Left ventricle myocardium inferior (tissue), 1 donor: ENCODE measurements at regions not wholly inside any gene's neighbourhood (a gene's known extent, or its start where the extent isn't known, plus 50 kb on each side); places are given as distances from the start of the nearest gene placed in this dataset.

Experiments
- DNase-seq: peaks from one replicate; pipeline ENCODE4 v3.0.0-alpha.2; 2020
- H3K27ac ChIP-seq: fragments of 200-600 bp; replicated peaks from 2 replicates; pipeline ENCODE4 v1.8.0; 2021
- H3K27me3 ChIP-seq: fragments of 200-600 bp; 2 replicates; pipeline ENCODE4 v1.8.0; 2021; ENCODE audit warnings: low read depth
- H3K36me3 ChIP-seq: fragments of 200-600 bp; 2 replicates; pipeline ENCODE4 v1.8.0; 2021
- H3K4me1 ChIP-seq: fragments of 200-600 bp; 2 replicates; pipeline ENCODE4 v1.8.0; 2021
- H3K4me3 ChIP-seq: fragments of 200-600 bp; 2 replicates; pipeline ENCODE4 v1.8.0; 2021; ENCODE audit warnings: mild to moderate bottlenecking, moderate library complexity
- H3K9me3 ChIP-seq: fragments of 200-600 bp; replicated peaks from 2 replicates; pipeline ENCODE4 v1.8.0; 2021
- CTCF ChIP-seq: fragments of 200-600 bp; IDR thresholded peaks from 2 replicates; pipeline ENCODE4 v1.8.0; 2021; ENCODE audit warnings: antibody characterized with exemption, mild to moderate bottlenecking, borderline replicate concordance
- intact Hi-C: fragments of 100-400 bp; cut with micrococcal nuclease; formaldehyde crosslinking; loops from one replicate; pipeline ENCODE4 v1.11.0; 2022
- donor health status: DM: no; HTN: yes; CAD: no; lungs with severe emphysema.

- no peak overlapping the region for H3K27ac ChIP-seq
- no peaks in the 10 kb centered on the region for H3K36me3 ChIP-seq
- H3K4me1 ChIP-seq: no peaks in the 10 kb centered on the region
- intact Hi-C loops: no loop called here
- H3K9me3 ChIP-seq: peaks cover 15% of the 10 kb centered on the region
- no peak overlapping the region for H3K4me3 ChIP-seq
- DNase-seq: no peak
- TF ChIP-seq CTCF: no peak
- no peaks in the 10 kb centered on the region for H3K27me3 ChIP-seq
Observed at GRCh38 chr6:18680842-18681241, 293.7 kb downstream of the RNF144B start.

- no peak overlapping the region for H3K27ac ChIP-seq
- no peaks in the 10 kb centered on the region for H3K4me1 ChIP-seq
- no peak for TF ChIP-seq CTCF
- peaks cover 15% of the 10 kb centered on the region for H3K9me3 ChIP-seq
- no peaks in the 10 kb centered on the region for H3K36me3 ChIP-seq
- H3K27me3 ChIP-seq: no peaks in the 10 kb centered on the region
- DNase-seq: no peak
- no peak overlapping the region for H3K4me3 ChIP-seq
- intact Hi-C loops: no loop called here
Observed at GRCh38 chr6:18681832-18682503, 294.8 kb downstream of the RNF144B start.

GRCh38 chr6:18684343-18684742, 297.2 kb downstream of the RNF144B start:
- Histone ChIP-seq H3K4me3 (no peak overlapping the region), H3K9me3 (peaks cover 2% of the 10 kb centered on the region), H3K36me3 (no peaks in the 10 kb centered on the region), H3K27ac (no peak overlapping the region), H3K4me1 (no peaks in the 10 kb centered on the region), H3K27me3 (no peaks in the 10 kb centered on the region)
- DNase-seq: no peak
- intact Hi-C loops: no loop called here
- TF ChIP-seq CTCF: no peak

- no peaks in the 10 kb centered on the region for H3K36me3 ChIP-seq
- no peaks in the 10 kb centered on the region for H3K9me3 ChIP-seq
- intact Hi-C loops: no loop called here
- TF ChIP-seq CTCF: no peak
- H3K27me3 ChIP-seq: no peaks in the 10 kb centered on the region
- H3K4me1 ChIP-seq: no peaks in the 10 kb centered on the region
- DNase-seq: no peak
- no peak overlapping the region for H3K27ac ChIP-seq
- H3K4me3 ChIP-seq: no peak overlapping the region
Observed at GRCh38 chr6:18692929-18693685, 306.0 kb downstream of the RNF144B start.

DNA sequence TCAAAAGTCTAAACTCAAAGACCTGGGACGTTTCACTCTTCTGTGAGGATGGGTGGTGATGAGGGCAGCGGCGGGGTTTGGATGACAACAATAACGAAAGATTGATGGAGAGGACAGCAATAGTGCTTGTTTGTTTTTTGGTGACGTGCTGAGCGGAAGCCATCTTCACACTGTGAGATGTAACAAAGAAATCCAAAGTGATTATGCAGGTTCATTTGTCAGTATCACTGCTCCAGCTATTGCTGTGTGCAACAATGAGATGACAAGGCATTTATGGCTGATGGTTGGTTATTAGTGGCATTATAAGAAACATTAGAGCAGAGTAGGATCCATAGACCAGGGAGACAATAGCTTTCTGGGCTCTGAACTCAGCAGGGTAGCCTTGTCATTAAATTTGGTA, 306.7 kb downstream of the RNF144B start:
- Histone ChIP-seq H3K27ac (no peak overlapping the region), H3K4me1 (no peaks in the 10 kb centered on the region), H3K27me3 (no peaks in the 10 kb centered on the region), H3K4me3 (no peak overlapping the region), H3K9me3 (no peaks in the 10 kb centered on the region), H3K36me3 (no peaks in the 10 kb centered on the region)
- TF ChIP-seq CTCF: no peak
- intact Hi-C loops: no loop called here
- no peak for DNase-seq
